K562 (cell line): ENCODE measurements at regions not wholly inside any gene's neighbourhood (a gene's known extent, or its start where the extent isn't known, plus 50 kb on each side); places are given as distances from the start of the nearest gene placed in this dataset.
A peak's percentile ranks its signal among the peaks of the same experiment; 100 is the strongest.

Source experiments
- ATAC-seq: fragments of 200-7000 bp; cut with Tn5 transposase; 3 replicates; pipeline ENCODE4 v1.9.1; 2020; ENCODE audit warnings: moderate library complexity
- BruUV-seq: library from RNA; stranded (reverse); fragments of 400-500 nt; replicated peaks from 2 replicates; lab custom pipeline; 2021; lab: Mats Ljungman, UMichigan
- CTCF ChIA-PET: fragments of 300-600 bp; formaldehyde crosslinking; extraction: SDS; loops from one replicate; lab custom pipeline; 2021; ENCODE audit warnings: low intra/inter-chr PET ratio; lab: Yijun Ruan, JAX
- POLR2A ChIA-PET: fragments of 300-600, 350-650 bp; sonication (Branson Sonifier 250); formaldehyde crosslinking; extraction: SDS; loops from one replicate; lab custom pipeline; 2021; ENCODE audit warnings: antibody characterized with exemption, inconsistent platforms; lab: Yijun Ruan, JAX
- DNase-seq, 4 experiments: peaks; one replicate each; pipeline versions ENCODE4 v3.0.0 to v3.0.0-alpha.2; 2011 to 2018; ENCODE audit warnings: low spot score in 3 of 4, mixed read lengths in 3 of 4; ENCODE audit errors: extremely low read depth in 1 of 4
- FAIRE-seq: peaks from 2 replicates; lab custom pipeline; 2011; peaks lifted over from hg19 to GRCh38; lab: Jason Lieb, UNC
- H2AFZ ChIP-seq: 2 replicates; pipeline ENCODE4 v1.6.0; 2011; ENCODE audit warnings: low read depth, low read length, control low read depth, inconsistent platforms
- H3K27ac ChIP-seq: fragments of 200-600 bp; 3 replicates; pipeline ENCODE4 v1.8.0; 2011; ENCODE audit warnings: low read depth, mild to moderate bottlenecking, control low read depth, inconsistent platforms, low read length, moderate library complexity, mixed read lengths; ENCODE audit errors: extremely low read depth
- H3K27me3 ChIP-seq, 2 experiments: fragments of 300-600 bp in 1 of 2; 2 replicates in 1 of 2; 3 replicates in 1 of 2; pipeline versions ENCODE4 v1.6.0 to v1.8.0; 2011; ENCODE audit warnings: inconsistent platforms in 2 of 2, low read length in 2 of 2, mild to moderate bottlenecking in 1 of 2, mixed read lengths in 1 of 2, moderate library complexity in 1 of 2; ENCODE audit not compliant: control insufficient read depth in 2 of 2, insufficient read depth in 2 of 2
- H3K36me3 ChIP-seq: fragments of 300-600 bp; 3 replicates; pipeline ENCODE4 v1.8.0; 2011; ENCODE audit warnings: mild to moderate bottlenecking, low read length, inconsistent platforms; ENCODE audit not compliant: control insufficient read depth, insufficient read depth
- H3K4me1 ChIP-seq, 2 experiments: fragments of 200-600 bp in 1 of 2; replicated peaks in 1 of 2; 2 replicates in 1 of 2; 3 replicates in 1 of 2; pipeline versions ENCODE4 v1.5.1 to v1.8.0; 2011; ENCODE audit warnings: inconsistent platforms in 2 of 2, low read length in 2 of 2, mild to moderate bottlenecking in 1 of 2, mixed read lengths in 1 of 2, moderate library complexity in 1 of 2; ENCODE audit not compliant: control insufficient read depth in 2 of 2, insufficient read depth in 2 of 2
- H3K4me2 ChIP-seq: 2 replicates; pipeline ENCODE4 v1.6.1; 2011; ENCODE audit warnings: low read length, control low read depth, inconsistent platforms, mixed read lengths; ENCODE audit not compliant: insufficient read depth
- H3K4me3 ChIP-seq: fragments of 200-600 bp; sonication (generic), shearing (Covaris generic); 2 replicates; pipeline ENCODE4 v1.5.1; 2016; ENCODE audit warnings: control low read depth, inconsistent platforms
- H3K79me2 ChIP-seq: fragments of 200-600 bp; 3 replicates; pipeline ENCODE4 v1.8.0; 2011; ENCODE audit warnings: low read length, inconsistent platforms; ENCODE audit not compliant: control insufficient read depth, insufficient read depth
- H3K9ac ChIP-seq, 2 experiments: 2 replicates each; pipeline versions ENCODE4 v1.6.0 to v1.6.1; 2011; ENCODE audit warnings: low read depth in 2 of 2, low read length in 2 of 2, control low read depth in 1 of 2, inconsistent platforms in 1 of 2, mild to moderate bottlenecking in 1 of 2, mixed read lengths in 1 of 2; ENCODE audit not compliant: insufficient read depth in 1 of 2
- H3K9me1 ChIP-seq: one replicate; pipeline ENCODE4 v1.6.0; 2011; ENCODE audit warnings: inconsistent platforms, mild to moderate bottlenecking, low read length, moderate library complexity; ENCODE audit not compliant: control insufficient read depth, insufficient read depth
- H3K9me3 ChIP-seq: replicated peaks from 2 replicates; pipeline ENCODE4 v1.5.1; 2011; ENCODE audit warnings: low read depth, low read length, inconsistent platforms; ENCODE audit not compliant: control insufficient read depth, insufficient read depth
- H4K20me1 ChIP-seq: replicated peaks from 2 replicates; pipeline ENCODE4 v1.6.1; 2011; ENCODE audit warnings: low read length, inconsistent platforms, mixed read lengths; ENCODE audit not compliant: control insufficient read depth, insufficient read depth
- CBFA2T3 ChIP-seq: fragments of 450-650 bp; IDR thresholded peaks from 2 replicates; pipeline ENCODE4 v1.6.1; 2017
- CBX2 ChIP-seq: fragments of 200-600 bp; sonication (generic); IDR thresholded peaks from one replicate; pipeline ENCODE4 v1.6.1; 2012; ENCODE audit warnings: mild to moderate bottlenecking, low read length, inconsistent platforms; ENCODE audit not compliant: insufficient read depth, poor library complexity, severe bottlenecking
- CXXC5 ChIP-seq: fragments of 250-450 bp; sonication (Bioruptor Pico); IDR thresholded peaks from 2 replicates; pipeline ENCODE4 v1.8.0; 2022; ENCODE audit warnings: inconsistent platforms, mild to moderate bottlenecking, moderate library complexity
- FOSL1 ChIP-seq: fragments of 200-800 bp; sonication (Bioruptor generic); conservative IDR thresholded peaks from 2 replicates; pipeline ENCODE4 v1.6.1; 2016; ENCODE audit warnings: missing genetic modification characterization, missing compliant biosample characterization
- FOXK1 ChIP-seq: sonication (generic); formaldehyde crosslinking; IDR thresholded peaks from 2 replicates; pipeline ENCODE4 v1.8.0; 2022; ENCODE audit warnings: missing genetic modification reagents, mild to moderate bottlenecking, borderline replicate concordance
- HDAC3 ChIP-seq: fragments of 450-650 bp; IDR thresholded peaks from 2 replicates; pipeline ENCODE4 v1.6.1; 2018; ENCODE audit warnings: borderline replicate concordance, mild to moderate bottlenecking, moderate library complexity; ENCODE audit not compliant: partially characterized antibody
- MEIS2 ChIP-seq: fragments of 450-650 bp; IDR thresholded peaks from 2 replicates; pipeline ENCODE4 v1.6.1; 2014; ENCODE audit warnings: mild to moderate bottlenecking; ENCODE audit not compliant: partially characterized antibody
- NBN ChIP-seq: fragments of 450-650 bp; IDR thresholded peaks from 2 replicates; pipeline ENCODE4 v1.6.1; 2016; ENCODE audit warnings: low read depth, mild to moderate bottlenecking
- NCOR1 ChIP-seq: fragments of 450-650 bp; IDR thresholded peaks from 2 replicates; pipeline ENCODE4 v1.6.1; 2016; ENCODE audit warnings: mild to moderate bottlenecking, moderate library complexity
- PKNOX1 ChIP-seq: fragments of 450-650 bp; IDR thresholded peaks from 2 replicates; pipeline ENCODE4 v1.6.1; 2016
- SMARCC2 ChIP-seq: fragments of 450-650 bp; IDR thresholded peaks from 2 replicates; pipeline ENCODE4 v1.6.1; 2017; ENCODE audit warnings: antibody characterized with exemption, moderate library complexity, mild to moderate bottlenecking, low read depth
- SMARCE1 ChIP-seq: fragments of 450-650 bp; IDR thresholded peaks from 2 replicates; pipeline ENCODE4 v1.7.1; 2016; ENCODE audit warnings: mild to moderate bottlenecking
- TCF3 ChIP-seq: sonication (generic); formaldehyde crosslinking; IDR thresholded peaks from 2 replicates; pipeline ENCODE4 v1.4.0; 2020; ENCODE audit warnings: mild to moderate bottlenecking, missing genetic modification reagents
- U2AF1 ChIP-seq: fragments of 200-400 bp; formaldehyde crosslinking; optimal IDR thresholded peaks from 2 replicates; pipeline ENCODE3; 2017; ENCODE audit warnings: mild to moderate bottlenecking, low read depth, low read length, moderate library complexity
- ZBTB49 ChIP-seq: sonication (generic); formaldehyde crosslinking; IDR thresholded peaks from 2 replicates; pipeline ENCODE4 v1.8.0; 2022; ENCODE audit warnings: missing genetic modification reagents, mild to moderate bottlenecking, borderline replicate concordance
- ZFP30 ChIP-seq: fragments of 250-450 bp; sonication (Bioruptor Pico); IDR thresholded peaks from 2 replicates; pipeline ENCODE4 v1.8.0; 2022; ENCODE audit warnings: moderate library complexity, mild to moderate bottlenecking, inconsistent platforms, borderline replicate concordance
- WGBS: fragments of 100-300 bp; shearing (Covaris generic); methylation state at CpG from one replicate; pipeline ENCODE4 v1.1.6; 2016; ENCODE audit warnings: low coverage, mixed read lengths; ENCODE audit not compliant: insufficient coverage; ENCODE audit errors: missing lambda C conversion rate; 5-methylcytosine and 5-hydroxymethylcytosine counted together
- in situ Hi-C: fragments of 300-500 bp; cut with MboI; formaldehyde crosslinking; loops from 4 replicates; pipeline ENCODE4 v1.15.0; 2018; ENCODE audit warnings: inconsistent platforms, mixed read lengths
- intact Hi-C: fragments of 100-400 bp; cut with micrococcal nuclease; formaldehyde crosslinking; loops from 2 replicates; pipeline ENCODE4 v1.14.2; 2022
- TF ChIP-seq, protein P1 (sequence below), 2 experiments: fragments of 450-650 bp in 1 of 2; sonication (generic) in 1 of 2; formaldehyde crosslinking in 1 of 2; IDR thresholded peaks in 1 of 2; conservative IDR thresholded peaks in 1 of 2; 2 replicates each; pipeline versions ENCODE4 v1.6.1 to v1.8.1; 2016 to 2023; ENCODE audit warnings: mild to moderate bottlenecking in 2 of 2, moderate library complexity in 2 of 2, inconsistent platforms in 1 of 2, missing genetic modification reagents in 1 of 2

DNA sequence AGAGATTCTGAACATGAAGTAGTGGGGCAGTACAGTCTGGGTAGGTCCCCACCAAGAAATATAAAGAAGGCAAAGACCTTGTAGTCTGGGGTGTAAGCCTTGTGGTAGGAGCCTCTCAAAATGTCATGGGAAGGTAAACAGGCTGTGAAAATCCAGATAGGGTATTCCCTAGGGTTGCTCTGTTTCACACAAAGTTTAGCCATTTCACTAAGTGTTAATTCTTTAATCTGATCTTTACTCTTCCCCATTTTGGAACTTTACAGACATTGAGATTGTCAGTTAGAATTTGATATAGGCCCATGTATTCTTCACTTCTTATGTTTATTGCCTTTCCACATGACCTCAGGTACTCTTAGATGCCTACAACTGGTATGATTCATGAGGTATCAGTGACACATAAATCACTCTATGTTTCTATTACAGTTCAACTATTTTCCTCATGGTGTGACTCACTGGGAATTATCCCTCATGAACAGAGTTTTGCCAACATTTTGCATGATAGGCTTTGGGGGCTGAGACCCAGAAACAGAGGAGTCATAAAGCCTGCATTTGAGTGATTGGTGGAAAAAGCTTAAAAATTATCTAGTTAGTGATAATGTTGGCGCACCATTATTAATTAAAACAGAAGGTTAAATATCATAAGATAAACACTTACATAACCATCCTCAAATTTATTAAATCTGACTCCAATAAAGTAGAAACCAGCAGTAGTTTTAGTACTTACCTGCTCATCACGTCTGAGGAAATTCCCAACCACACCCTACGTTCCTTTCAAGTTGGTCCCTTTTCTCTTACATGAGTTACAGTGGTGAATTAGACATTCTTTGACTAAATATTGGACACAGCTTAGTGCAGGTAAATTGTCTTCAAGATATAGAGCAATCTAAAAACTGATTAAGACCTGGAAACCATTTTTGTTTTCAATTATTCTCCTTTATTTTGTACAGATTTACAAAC is 399.8 kb upstream of the MEF2C start:
- no peaks in the 10 kb centered on the region for H3K9me3 ChIP-seq
- H3K27me3 ChIP-seq, result no peaks in the 10 kb centered on the region
- no peak overlapping the region for H3K4me2 ChIP-seq
- FAIRE-seq (no peak), DNase-seq (peak in 1 of 4 experiments; percentile 14), ATAC-seq (no peak)
- no peak overlapping the region for H3K27ac ChIP-seq
- H3K9me1 ChIP-seq, result no peaks in the 10 kb centered on the region
- ChIA-PET POLR2A (no interaction called here), CTCF (no interaction called here)
- H3K4me1 ChIP-seq, result peaks cover 0 to 19% of the 10 kb centered on the region in 2 experiments; a peak in 2 of 5 replicates
- 51% methylated on average over 3 of the region's 3 CpGs for WGBS
- in situ Hi-C loops, result no loop called here
- BruUV-seq, result no TSS peak
- H3K36me3 ChIP-seq, result no peaks in the 10 kb centered on the region
- no peak overlapping the region for H3K9ac ChIP-seq
- intact Hi-C loops, result no loop called here
- no peak overlapping the region for H2AFZ ChIP-seq
- H4K20me1 ChIP-seq, result no peaks in the 10 kb centered on the region
- H3K4me3 ChIP-seq, result no peak overlapping the region
- no peaks in the 10 kb centered on the region for H3K79me2 ChIP-seq
- TF ChIP-seq HDAC3 (no peak), NBN (no peak), ZFP30 (CRISPR knock-in tag) (no peak), MEIS2 (peak; percentile 86), ZBTB49 (CRISPR knock-in tag) (no peak), U2AF1 (no peak), PKNOX1 (peak; percentile 48; the same call in 1 of the 2 replicates), SMARCC2 (no peak), SMARCE1 (0 out of 2 replicates have a peak, but pooled peaks have one; percentile 42), FOSL1 (tag) (peak; percentile 61), FOXK1 (CRISPR knock-in tag) (no peak), NCOR1 (0 out of 2 replicates have a peak, but pooled peaks have one; percentile 7), CBX2 (no peak), CXXC5 (CRISPR knock-in tag) (no peak), TCF3 (0 out of 2 replicates have a peak, but pooled peaks have one; percentile 5), CBFA2T3 (0 out of 2 replicates have a peak, but pooled peaks have one; percentile 26)
- TF ChIP-seq, protein P1, sequence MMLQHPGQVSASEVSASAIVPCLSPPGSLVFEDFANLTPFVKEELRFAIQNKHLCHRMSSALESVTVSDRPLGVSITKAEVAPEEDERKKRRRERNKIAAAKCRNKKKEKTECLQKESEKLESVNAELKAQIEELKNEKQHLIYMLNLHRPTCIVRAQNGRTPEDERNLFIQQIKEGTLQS (IDR thresholded peaks at IDR 0.05), result peak; percentile 52
- TF ChIP-seq, protein P1 (CRISPR knock-in tag; conservative IDR thresholded peaks at IDR 0.05), result no peak
